KMS-11 (cell line): ENCODE measurements at regions not wholly inside any gene's neighbourhood (a gene's known extent, or its start where the extent isn't known, plus 50 kb on each side); places are given as distances from the start of the nearest gene placed in this dataset.

ENCODE experiments used
- H2AFZ ChIP-seq: fragments of 200-600 bp; sonication (generic); 2 replicates; pipeline ENCODE4 v1.6.1; 2016; ENCODE audit warnings: antibody characterized with exemption, mixed run types, low read depth
- H3K27ac ChIP-seq: fragments of 200-600 bp; sonication (generic); 2 replicates; pipeline ENCODE4 v1.6.1; 2016; ENCODE audit warnings: mild to moderate bottlenecking, mixed run types
- H3K27me3 ChIP-seq: fragments of 200-600 bp; sonication (generic); 2 replicates; pipeline ENCODE4 v1.6.1; 2017; ENCODE audit warnings: mild to moderate bottlenecking, low read depth, mixed run types, moderate library complexity; ENCODE audit not compliant: insufficient read depth
- H3K36me3 ChIP-seq: fragments of 200-600 bp; sonication (generic); 2 replicates; pipeline ENCODE4 v1.6.1; 2017; ENCODE audit warnings: mild to moderate bottlenecking, mixed run types; ENCODE audit not compliant: insufficient read depth
- H3K4me1 ChIP-seq: fragments of 200-600 bp; sonication (generic); 2 replicates; pipeline ENCODE4 v1.6.1; 2016; ENCODE audit warnings: mild to moderate bottlenecking, low read depth, mixed run types; ENCODE audit not compliant: poor library complexity, severe bottlenecking
- H3K4me2 ChIP-seq: fragments of 200-600 bp; sonication (generic); 2 replicates; pipeline ENCODE4 v1.7.0; 2016; ENCODE audit warnings: mild to moderate bottlenecking, mixed run types
- H3K4me3 ChIP-seq: fragments of 200-600 bp; sonication (generic); IDR thresholded peaks from 2 replicates; pipeline ENCODE4 v1.6.1; 2017; ENCODE audit warnings: low read depth, low read length, mixed read lengths; ENCODE audit not compliant: insufficient read depth
- H3K79me2 ChIP-seq: fragments of 200-600 bp; sonication (generic); 2 replicates; pipeline ENCODE4 v1.6.1; 2016; ENCODE audit warnings: low read depth, mixed run types; ENCODE audit not compliant: insufficient read depth
- H3K9ac ChIP-seq: fragments of 200-600 bp; sonication (generic); 2 replicates; pipeline ENCODE4 v1.6.1; 2016; ENCODE audit warnings: mild to moderate bottlenecking, mixed run types
- H4K20me1 ChIP-seq: fragments of 200-600 bp; sonication (generic); 2 replicates; pipeline ENCODE4 v1.6.1; 2016; ENCODE audit warnings: mild to moderate bottlenecking, mixed run types; ENCODE audit not compliant: insufficient read depth
- CTCF ChIP-seq: fragments of 200-600 bp; sonication (generic); conservative IDR thresholded peaks from 2 replicates; pipeline ENCODE4 v1.6.1; 2017; ENCODE audit warnings: low read depth, mild to moderate bottlenecking, antibody characterized with exemption, low read length, moderate library complexity, mixed read lengths

DNA sequence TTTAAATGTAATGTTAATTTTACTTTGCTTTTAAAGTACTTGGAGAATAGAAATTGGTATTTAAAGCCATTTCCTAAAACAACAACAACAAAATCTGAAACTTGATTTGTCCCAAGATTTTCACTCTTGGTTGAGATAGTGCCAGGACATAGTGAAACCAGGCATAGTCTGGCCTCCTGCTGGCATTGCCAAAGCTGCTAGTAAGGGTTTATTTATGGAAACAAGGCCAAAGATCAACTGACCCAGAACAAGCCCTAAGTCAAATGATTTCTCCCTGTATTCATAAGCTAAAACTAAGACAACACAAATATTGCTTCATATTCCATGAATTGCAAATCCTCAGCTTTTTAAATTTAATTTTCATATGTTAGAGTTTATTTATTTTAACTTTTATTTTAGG is 227.5 kb upstream of the FGF13 start:
- no peaks in the 10 kb centered on the region for H3K79me2 ChIP-seq
- no peak for TF ChIP-seq CTCF
- no peak overlapping the region for H3K27ac ChIP-seq

GRCh38 chrX:138938003-138938402 is 226.5 kb upstream of the FGF13 start:
- H3K9ac ChIP-seq: no peak overlapping the region
- no peak for TF ChIP-seq CTCF
- no peaks in the 10 kb centered on the region for H3K36me3 ChIP-seq
- no peak overlapping the region for H3K4me2 ChIP-seq
- no peaks in the 10 kb centered on the region for H3K79me2 ChIP-seq
- no peak overlapping the region for H2AFZ ChIP-seq
- no peaks in the 10 kb centered on the region for H3K4me1 ChIP-seq
- no peaks in the 10 kb centered on the region for H4K20me1 ChIP-seq
- H3K27ac ChIP-seq: no peak overlapping the region
- H3K4me3 ChIP-seq: no peak overlapping the region
- no peaks in the 10 kb centered on the region for H3K27me3 ChIP-seq

More for the DNA sequence above, 227.5 kb upstream of the FGF13 start:
- H3K9ac ChIP-seq: no peak overlapping the region
- H2AFZ ChIP-seq: no peak overlapping the region
- H3K4me3 ChIP-seq: no peak overlapping the region
- H3K4me2 ChIP-seq: no peak overlapping the region
- no peaks in the 10 kb centered on the region for H4K20me1 ChIP-seq
- no peaks in the 10 kb centered on the region for H3K36me3 ChIP-seq
- no peaks in the 10 kb centered on the region for H3K4me1 ChIP-seq
- H3K27me3 ChIP-seq: no peaks in the 10 kb centered on the region

DNA sequence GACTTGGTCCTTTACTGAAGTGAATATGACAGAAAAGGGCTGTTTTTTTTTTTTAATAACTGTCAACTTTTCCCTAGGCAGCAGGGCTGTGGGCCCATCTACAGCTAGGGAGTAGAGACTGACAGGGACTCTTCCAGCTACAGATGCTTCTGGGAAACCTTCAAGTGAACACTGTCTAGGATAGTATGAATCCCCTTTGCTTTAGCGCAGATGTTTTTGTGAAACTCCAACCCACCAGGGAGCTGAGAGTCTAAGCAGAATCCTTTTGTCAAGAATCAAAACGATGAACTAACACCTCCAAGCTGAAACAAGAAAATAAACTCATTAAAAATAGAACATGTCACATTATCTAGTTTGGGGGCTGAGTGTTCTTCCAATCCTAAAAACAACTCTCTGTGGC is 219.7 kb upstream of the FGF13 start:
- Histone ChIP-seq H3K79me2 (no peaks in the 10 kb centered on the region), H2AFZ (no peak overlapping the region), H4K20me1 (no peaks in the 10 kb centered on the region), H3K4me1 (no peaks in the 10 kb centered on the region), H3K4me2 (no peak overlapping the region), H3K27ac (no peak overlapping the region), H3K4me3 (no peak overlapping the region), H3K36me3 (no peaks in the 10 kb centered on the region), H3K9ac (no peak overlapping the region), H3K27me3 (no peaks in the 10 kb centered on the region)
- no peak for TF ChIP-seq CTCF

DNA sequence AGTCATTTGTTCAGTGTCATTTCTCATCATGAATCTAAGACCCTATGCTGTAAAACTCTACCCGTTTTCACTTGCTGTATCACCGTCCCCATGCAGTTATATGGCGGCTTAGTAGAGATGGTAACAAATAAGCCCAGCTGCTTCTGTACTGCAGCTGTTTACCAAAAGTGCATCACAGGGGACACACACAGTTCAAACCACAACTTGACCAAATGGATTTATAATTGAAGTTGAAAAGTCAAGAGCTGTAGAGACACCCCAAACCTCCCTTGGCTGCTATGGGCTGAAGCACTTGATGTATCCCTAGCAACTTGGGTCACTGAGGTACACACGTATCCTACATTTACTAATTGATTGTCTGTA is 219.0 kb upstream of the FGF13 start:
- no peak overlapping the region for H3K27ac ChIP-seq
- H3K4me1 ChIP-seq: no peaks in the 10 kb centered on the region
- H3K9ac ChIP-seq: no peak overlapping the region
- no peaks in the 10 kb centered on the region for H3K27me3 ChIP-seq
- no peak overlapping the region for H3K4me3 ChIP-seq
- no peaks in the 10 kb centered on the region for H3K36me3 ChIP-seq
- H2AFZ ChIP-seq: no peak overlapping the region
- no peaks in the 10 kb centered on the region for H4K20me1 ChIP-seq
- no peaks in the 10 kb centered on the region for H3K79me2 ChIP-seq
- H3K4me2 ChIP-seq: no peak overlapping the region
- no peak for TF ChIP-seq CTCF
